A172 (cell line): ENCODE measurements at regions not wholly inside any gene's neighbourhood (a gene's known extent, or its start where the extent isn't known, plus 50 kb on each side); places are given as distances from the start of the nearest gene placed in this dataset.

ENCODE experiments used
- DNase-seq: peaks from one replicate; pipeline ENCODE4 v3.0.0-alpha.2; 2015; ENCODE audit warnings: low spot score

- no peak for DNase-seq
Observed at GRCh38 chr5:174191076-174191475, 145.6 kb downstream of the NSG2 start.

GRCh38 chr5:174191850-174192655, 146.5 kb downstream of the NSG2 start:
- no peak for DNase-seq

GRCh38 chr5:174192901-174193300, 147.4 kb downstream of the NSG2 start:
- no peak for DNase-seq

GRCh38 chr5:174195517-174195916, 150.0 kb downstream of the NSG2 start:
- no peak for DNase-seq

GRCh38 chr5:174197929-174198328, 152.4 kb downstream of the NSG2 start:
- DNase-seq: no peak

GRCh38 chr5:174198541-174198940, 153.0 kb downstream of the NSG2 start:
- no peak for DNase-seq

- no peak for DNase-seq
Observed at GRCh38 chr5:174202996-174203395, 157.5 kb downstream of the NSG2 start.

- peak; percentile 87 for DNase-seq
Observed at GRCh38 chr5:174204535-174205313, 159.2 kb downstream of the NSG2 start.

GRCh38 chr5:174205939-174206338, 160.4 kb downstream of the NSG2 start:
- no peak for DNase-seq

- DNase-seq: no peak
Observed at GRCh38 chr5:174210596-174211276, 165.2 kb downstream of the NSG2 start.

- no peak for DNase-seq
Observed at GRCh38 chr5:174211277-174211626, 165.7 kb downstream of the NSG2 start.

- no peak for DNase-seq
Observed at GRCh38 chr5:174217527-174217926, 172.0 kb downstream of the NSG2 start.

- no peak for DNase-seq
Observed at GRCh38 chr5:174218162-174218561, 172.7 kb downstream of the NSG2 start.

GRCh38 chr5:174220417-174220816, 174.9 kb downstream of the NSG2 start:
- DNase-seq: no peak

GRCh38 chr5:174221436-174221835, 175.9 kb downstream of the NSG2 start:
- DNase-seq: no peak

- DNase-seq: no peak
Observed at GRCh38 chr5:174221946-174222345, 176.4 kb downstream of the NSG2 start.

GRCh38 chr5:174222891-174223290, 177.4 kb downstream of the NSG2 start:
- no peak for DNase-seq

GRCh38 chr5:174223355-174223754, 177.8 kb downstream of the NSG2 start:
- no peak for DNase-seq

- DNase-seq: no peak
Observed at GRCh38 chr5:174229068-174229467, 183.6 kb downstream of the NSG2 start.

GRCh38 chr5:174229514-174230370, 184.2 kb downstream of the NSG2 start:
- DNase-seq: peak; percentile 97

GRCh38 chr5:174231956-174232487, 186.5 kb downstream of the NSG2 start:
- DNase-seq: peak; percentile 87
